ENCODE measurements at regions not wholly inside any gene's neighbourhood (a gene's known extent, or its start where the extent isn't known, plus 50 kb on each side); places are given as distances from the start of the nearest gene placed in this dataset.

- H3K36me3 Mint-ChIP-seq (ENCODE audit: low read depth, unreplicated experiment) = no peaks in the 10 kb centered on the region
- no peak overlapping the region for H3K4me3 Mint-ChIP-seq (ENCODE audit: unreplicated experiment)
- DNase-seq (ENCODE audit: low spot score) = no peak
- no peaks in the 10 kb centered on the region for H3K4me1 Mint-ChIP-seq (ENCODE audit: unreplicated experiment)
- no peaks in the 10 kb centered on the region for H3K9me3 Mint-ChIP-seq (ENCODE audit: unreplicated experiment)
- no peak for TF ChIP-seq CTCF (IDR thresholded peaks at IDR 0.05; ENCODE audit: unreplicated experiment)
- H3K27ac Mint-ChIP-seq (ENCODE audit: unreplicated experiment) = no peak overlapping the region
- no peaks in the 10 kb centered on the region for H3K27me3 Mint-ChIP-seq (ENCODE audit: unreplicated experiment)
These were observed 208.6 kb upstream of the PRR20A start for GRCh38 chr13:56932104-56932503.

- no peak overlapping the region for H3K4me3 Mint-ChIP-seq (ENCODE audit: unreplicated experiment)
- DNase-seq (ENCODE audit: low spot score) = no peak
- TF ChIP-seq CTCF (IDR thresholded peaks at IDR 0.05; ENCODE audit: unreplicated experiment) = no peak
- no peak overlapping the region for H3K27ac Mint-ChIP-seq (ENCODE audit: unreplicated experiment)
- no peaks in the 10 kb centered on the region for H3K4me1 Mint-ChIP-seq (ENCODE audit: unreplicated experiment)
- no peaks in the 10 kb centered on the region for H3K9me3 Mint-ChIP-seq (ENCODE audit: unreplicated experiment)
- no peaks in the 10 kb centered on the region for H3K27me3 Mint-ChIP-seq (ENCODE audit: unreplicated experiment)
- H3K36me3 Mint-ChIP-seq (ENCODE audit: low read depth, unreplicated experiment) = no peaks in the 10 kb centered on the region
These were observed 186.8 kb upstream of the PRR20A start for GRCh38 chr13:56953965-56954364.

- Mint-ChIP-seq H3K27ac (ENCODE audit: unreplicated experiment) (no peak overlapping the region), H3K4me1 (ENCODE audit: unreplicated experiment) (no peaks in the 10 kb centered on the region), H3K36me3 (ENCODE audit: low read depth, unreplicated experiment) (no peaks in the 10 kb centered on the region), H3K4me3 (ENCODE audit: unreplicated experiment) (no peak overlapping the region), H3K9me3 (ENCODE audit: unreplicated experiment) (peaks cover 4% of the 10 kb centered on the region), H3K27me3 (ENCODE audit: unreplicated experiment) (no peaks in the 10 kb centered on the region)
- TF ChIP-seq CTCF (IDR thresholded peaks at IDR 0.05; ENCODE audit: unreplicated experiment) = no peak
- no peak for DNase-seq (ENCODE audit: low spot score)
These were observed 165.1 kb upstream of the PRR20A start for GRCh38 chr13:56975647-56976046.

- no peak for DNase-seq (ENCODE audit: low spot score)
- no peak for TF ChIP-seq CTCF (IDR thresholded peaks at IDR 0.05; ENCODE audit: unreplicated experiment)
- Mint-ChIP-seq H3K4me3 (ENCODE audit: unreplicated experiment) (no peak overlapping the region), H3K27me3 (ENCODE audit: unreplicated experiment) (no peaks in the 10 kb centered on the region), H3K4me1 (ENCODE audit: unreplicated experiment) (no peaks in the 10 kb centered on the region), H3K27ac (ENCODE audit: unreplicated experiment) (no peak overlapping the region), H3K36me3 (ENCODE audit: low read depth, unreplicated experiment) (no peaks in the 10 kb centered on the region), H3K9me3 (ENCODE audit: unreplicated experiment) (peaks cover 2% of the 10 kb centered on the region)
These were observed 159.9 kb upstream of the PRR20A start for GRCh38 chr13:56980856-56981255.

- Mint-ChIP-seq H3K27ac (ENCODE audit: unreplicated experiment) (no peak overlapping the region), H3K27me3 (ENCODE audit: unreplicated experiment) (no peaks in the 10 kb centered on the region), H3K4me1 (ENCODE audit: unreplicated experiment) (no peaks in the 10 kb centered on the region), H3K4me3 (ENCODE audit: unreplicated experiment) (no peak overlapping the region), H3K36me3 (ENCODE audit: low read depth, unreplicated experiment) (no peaks in the 10 kb centered on the region), H3K9me3 (ENCODE audit: unreplicated experiment) (no peaks in the 10 kb centered on the region)
- DNase-seq (ENCODE audit: low spot score) = no peak
- no peak for TF ChIP-seq CTCF (IDR thresholded peaks at IDR 0.05; ENCODE audit: unreplicated experiment)
These were observed 154.6 kb upstream of the PRR20A start for GRCh38 chr13:56986121-56986520.
